ENCODE measurements at regions not wholly inside any gene's neighbourhood (a gene's known extent, or its start where the extent isn't known, plus 50 kb on each side); places are given as distances from the start of the nearest gene placed in this dataset.

GRCh38 chr6:2546901-2547300 lies 203.8 kb downstream of the MYLK4 start:
- TF ChIP-seq CTCF (IDR thresholded peaks at IDR 0.05): no peak
- H3K36me3 ChIP-seq: no peaks in the 10 kb centered on the region
- no peaks in the 10 kb centered on the region for H3K27me3 ChIP-seq (replicated peaks; ENCODE audit: insufficient read depth)
- no peak overlapping the region for H3K27ac ChIP-seq
- H3K4me1 ChIP-seq (ENCODE audit: control insufficient read depth in 1 of 2, low read depth in 2 of 2): no peaks in the 10 kb centered on the region
- no peak for DNase-seq (ENCODE audit: low spot score)
- H3K9me3 ChIP-seq: no peaks in the 10 kb centered on the region
- H3K4me3 ChIP-seq: no peak overlapping the region
- no peak for ATAC-seq (ENCODE audit: insufficient number of reproducible peaks, low FRiP score, low read depth)

DNA sequence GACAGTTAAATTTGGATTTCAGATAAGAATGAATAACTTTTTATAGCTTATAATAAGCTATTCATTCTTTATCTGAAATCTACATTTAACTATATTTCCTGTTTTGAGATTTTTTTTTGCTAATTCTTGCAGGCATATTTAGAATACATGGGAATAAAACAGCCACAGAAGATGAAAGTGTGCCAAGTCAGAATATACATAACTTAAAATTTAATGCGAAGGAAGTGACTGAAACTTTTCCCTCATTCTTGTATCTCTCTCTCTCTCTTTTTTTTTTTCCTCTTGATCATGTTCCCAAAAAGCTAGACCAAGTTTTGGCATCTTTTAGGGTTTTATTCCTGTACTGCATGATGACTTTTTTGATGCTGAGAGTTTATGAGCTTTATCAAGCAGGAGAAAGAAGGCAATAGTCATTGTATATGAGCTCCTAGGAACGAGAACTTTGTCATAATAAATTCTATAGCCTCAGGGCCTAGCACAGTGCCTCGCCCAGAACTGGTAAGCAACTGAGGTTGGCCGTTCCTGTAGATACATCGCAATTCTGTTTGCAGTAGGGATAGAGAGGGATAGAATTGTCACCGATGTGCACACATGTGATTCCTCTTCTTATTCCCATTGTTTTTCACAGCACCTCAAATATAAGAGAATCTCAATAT lies 205.2 kb downstream of the MYLK4 start:
- no peak for ATAC-seq (ENCODE audit: insufficient number of reproducible peaks, low FRiP score, low read depth)

DNA sequence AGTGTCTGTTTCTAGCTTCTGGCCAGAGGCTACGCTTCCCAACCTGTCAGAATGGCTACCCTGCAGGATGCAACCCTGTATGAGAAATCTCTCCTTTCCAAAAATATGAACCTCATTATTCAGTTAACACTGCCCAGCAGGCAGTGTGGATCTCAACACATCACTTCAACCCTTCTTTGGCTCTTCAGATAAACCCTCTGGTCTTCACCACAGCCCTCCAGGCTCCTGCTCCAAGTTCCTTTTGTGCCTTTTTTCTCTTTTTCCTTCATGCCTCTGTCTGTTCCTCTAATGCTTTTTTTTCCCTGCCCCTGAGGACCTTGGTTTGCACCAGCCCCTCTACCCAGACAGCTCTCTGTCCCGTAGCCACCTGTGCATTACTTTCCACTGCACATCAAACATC lies 207.4 kb downstream of the MYLK4 start:
- Histone ChIP-seq H3K27me3 (replicated peaks; ENCODE audit: insufficient read depth) (no peaks in the 10 kb centered on the region), H3K36me3 (no peaks in the 10 kb centered on the region), H3K9me3 (no peaks in the 10 kb centered on the region), H3K27ac (no peak overlapping the region), H3K4me3 (no peak overlapping the region), H3K4me1 (ENCODE audit: control insufficient read depth in 1 of 2, low read depth in 2 of 2) (no peaks in the 10 kb centered on the region)
- no peak for TF ChIP-seq CTCF (IDR thresholded peaks at IDR 0.05)
- no peak for DNase-seq (ENCODE audit: low spot score)
- no peak for ATAC-seq (ENCODE audit: insufficient number of reproducible peaks, low FRiP score, low read depth)

More for the DNA sequence above, 205.2 kb downstream of the MYLK4 start:
- H3K9me3 ChIP-seq: no peaks in the 10 kb centered on the region
- no peak for TF ChIP-seq CTCF (IDR thresholded peaks at IDR 0.05)
- no peak overlapping the region for H3K27ac ChIP-seq
- H3K4me3 ChIP-seq: no peak overlapping the region
- no peaks in the 10 kb centered on the region for H3K27me3 ChIP-seq (replicated peaks; ENCODE audit: insufficient read depth)
- no peaks in the 10 kb centered on the region for H3K4me1 ChIP-seq (ENCODE audit: control insufficient read depth in 1 of 2, low read depth in 2 of 2)
- no peaks in the 10 kb centered on the region for H3K36me3 ChIP-seq
- no peak for DNase-seq (ENCODE audit: low spot score)

- no peaks in the 10 kb centered on the region for H3K27me3 ChIP-seq (replicated peaks; ENCODE audit: insufficient read depth)
- H3K9me3 ChIP-seq: no peaks in the 10 kb centered on the region
- ATAC-seq (ENCODE audit: insufficient number of reproducible peaks, low FRiP score, low read depth) (no peak), DNase-seq (ENCODE audit: low spot score) (no peak)
- H3K4me1 ChIP-seq (ENCODE audit: control insufficient read depth in 1 of 2, low read depth in 2 of 2): no peaks in the 10 kb centered on the region
- no peak overlapping the region for H3K4me3 ChIP-seq
- no peaks in the 10 kb centered on the region for H3K36me3 ChIP-seq
- TF ChIP-seq CTCF (IDR thresholded peaks at IDR 0.05): no peak
- H3K27ac ChIP-seq: no peak overlapping the region
Observed at GRCh38 chr6:2542858-2543218, 207.9 kb downstream of the MYLK4 start.

- DNase-seq (ENCODE audit: low spot score): no peak
- TF ChIP-seq CTCF (IDR thresholded peaks at IDR 0.05): no peak
- Histone ChIP-seq H3K27me3 (replicated peaks; ENCODE audit: insufficient read depth) (no peaks in the 10 kb centered on the region), H3K4me1 (ENCODE audit: control insufficient read depth in 1 of 2, low read depth in 2 of 2) (no peaks in the 10 kb centered on the region), H3K27ac (no peak overlapping the region), H3K36me3 (no peaks in the 10 kb centered on the region), H3K9me3 (no peaks in the 10 kb centered on the region), H3K4me3 (no peak overlapping the region)
- no peak for ATAC-seq (ENCODE audit: insufficient number of reproducible peaks, low FRiP score, low read depth)
Observed at GRCh38 chr6:2542101-2542857, 208.4 kb downstream of the MYLK4 start.

Measured in thoracic aorta (tissue), 2 donors.